ENCODE measurements at regions not wholly inside any gene's neighbourhood (a gene's known extent, or its start where the extent isn't known, plus 50 kb on each side); places are given as distances from the start of the nearest gene placed in this dataset.
"Not testable (repeated sequence)": the region's sequence is repeated elsewhere in the genome, so short reads cannot be mapped to it uniquely, and the experiment has no call there.

DNA sequence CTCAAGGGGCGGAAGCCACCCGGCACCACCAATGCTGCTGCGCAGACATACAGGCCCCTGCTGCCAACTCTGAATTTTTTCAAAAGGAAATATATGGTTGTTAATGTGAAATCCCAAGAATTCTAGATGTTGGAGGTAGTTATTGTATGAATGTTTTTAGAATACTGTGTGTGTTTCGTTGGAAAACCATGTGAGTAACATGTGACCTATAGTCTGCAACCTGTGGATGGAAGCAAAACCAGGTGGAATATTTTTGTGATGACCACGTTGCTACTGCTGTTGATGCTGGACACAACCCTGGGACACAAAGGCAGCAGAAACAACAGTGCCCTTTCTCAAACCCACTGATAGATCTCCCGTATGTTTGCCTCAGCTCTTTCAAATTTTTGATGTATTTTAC lies 376.3 kb upstream of the SALL1 start:
- DNase-seq (ENCODE audit: low read depth): no peak
- TF ChIP-seq, protein P1, sequence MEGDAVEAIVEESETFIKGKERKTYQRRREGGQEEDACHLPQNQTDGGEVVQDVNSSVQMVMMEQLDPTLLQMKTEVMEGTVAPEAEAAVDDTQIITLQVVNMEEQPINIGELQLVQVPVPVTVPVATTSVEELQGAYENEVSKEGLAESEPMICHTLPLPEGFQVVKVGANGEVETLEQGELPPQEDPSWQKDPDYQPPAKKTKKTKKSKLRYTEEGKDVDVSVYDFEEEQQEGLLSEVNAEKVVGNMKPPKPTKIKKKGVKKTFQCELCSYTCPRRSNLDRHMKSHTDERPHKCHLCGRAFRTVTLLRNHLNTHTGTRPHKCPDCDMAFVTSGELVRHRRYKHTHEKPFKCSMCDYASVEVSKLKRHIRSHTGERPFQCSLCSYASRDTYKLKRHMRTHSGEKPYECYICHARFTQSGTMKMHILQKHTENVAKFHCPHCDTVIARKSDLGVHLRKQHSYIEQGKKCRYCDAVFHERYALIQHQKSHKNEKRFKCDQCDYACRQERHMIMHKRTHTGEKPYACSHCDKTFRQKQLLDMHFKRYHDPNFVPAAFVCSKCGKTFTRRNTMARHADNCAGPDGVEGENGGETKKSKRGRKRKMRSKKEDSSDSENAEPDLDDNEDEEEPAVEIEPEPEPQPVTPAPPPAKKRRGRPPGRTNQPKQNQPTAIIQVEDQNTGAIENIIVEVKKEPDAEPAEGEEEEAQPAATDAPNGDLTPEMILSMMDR (conservative IDR thresholded peaks at IDR 0.05; ENCODE audit: low read depth, low read length): no peak
- no peak overlapping the region for H3K4me3 ChIP-seq (ENCODE audit: low read depth, low read length)

DNA sequence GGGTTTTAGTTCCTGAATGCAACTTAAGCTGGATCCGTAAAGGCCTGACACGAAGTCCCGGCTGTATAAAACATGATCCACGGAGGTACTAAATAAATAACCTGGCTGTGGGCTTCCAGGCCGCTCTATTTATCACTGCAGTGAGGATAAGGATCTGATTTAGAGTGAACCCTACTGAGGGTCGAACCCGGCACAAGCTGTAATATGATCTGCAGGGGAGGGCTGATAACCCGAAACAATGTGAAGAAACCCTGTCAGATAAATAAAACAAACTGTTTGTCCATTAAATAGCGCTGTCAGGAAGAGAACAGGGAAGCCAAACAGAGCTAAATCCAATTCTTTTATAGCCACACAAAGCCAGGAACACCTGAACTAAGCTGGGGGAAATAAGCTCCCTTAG lies 375.6 kb upstream of the SALL1 start:
- no peak overlapping the region for H3K4me3 ChIP-seq (ENCODE audit: low read depth, low read length)
- TF ChIP-seq, protein P1 (conservative IDR thresholded peaks at IDR 0.05; ENCODE audit: low read depth, low read length): no peak
- DNase-seq (ENCODE audit: low read depth): no peak

DNA sequence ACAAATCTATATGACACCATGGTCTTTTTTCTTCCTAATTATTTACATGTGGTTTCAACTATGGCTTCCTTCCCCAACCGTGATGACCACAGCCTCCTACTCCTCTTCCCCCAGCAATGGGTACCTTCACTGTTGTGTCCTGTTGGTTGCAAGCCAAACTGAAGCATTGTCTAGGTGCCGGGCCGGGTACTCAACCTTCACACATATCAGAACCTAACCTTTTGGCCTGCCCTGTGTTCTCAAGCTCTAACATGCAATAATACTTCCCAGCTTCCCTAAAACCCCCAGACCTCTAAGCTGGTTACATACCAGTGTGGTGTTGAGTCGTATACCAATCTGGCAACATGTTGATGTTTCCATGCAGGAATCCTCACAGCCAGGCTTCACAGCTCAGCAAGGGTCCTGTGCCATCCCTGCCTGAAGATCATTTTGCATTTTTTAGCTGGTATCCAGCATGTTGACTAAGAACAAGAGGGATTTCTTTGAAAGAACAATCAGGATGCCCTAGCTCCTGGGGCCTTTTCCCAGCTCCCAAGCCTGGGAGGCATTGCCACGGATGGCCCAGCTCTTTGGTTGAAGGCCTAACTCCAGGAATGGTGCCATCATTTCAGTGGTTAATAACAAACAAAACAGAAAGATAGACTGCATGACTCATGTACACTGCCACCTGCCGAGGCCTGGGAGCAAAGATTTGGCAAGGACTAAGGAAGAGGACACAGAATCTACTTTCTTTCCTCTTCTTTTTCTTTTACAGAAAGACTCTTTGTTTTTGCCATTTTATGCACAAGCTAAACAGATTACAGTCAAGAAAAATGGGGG lies 373.7 kb upstream of the SALL1 start:
- DNase-seq (ENCODE audit: low read depth): peak; percentile 76
- TF ChIP-seq, protein P1 (conservative IDR thresholded peaks at IDR 0.05; ENCODE audit: low read depth, low read length): peak; percentile 55
- H3K4me3 ChIP-seq (ENCODE audit: low read depth, low read length): no peak overlapping the region

DNA sequence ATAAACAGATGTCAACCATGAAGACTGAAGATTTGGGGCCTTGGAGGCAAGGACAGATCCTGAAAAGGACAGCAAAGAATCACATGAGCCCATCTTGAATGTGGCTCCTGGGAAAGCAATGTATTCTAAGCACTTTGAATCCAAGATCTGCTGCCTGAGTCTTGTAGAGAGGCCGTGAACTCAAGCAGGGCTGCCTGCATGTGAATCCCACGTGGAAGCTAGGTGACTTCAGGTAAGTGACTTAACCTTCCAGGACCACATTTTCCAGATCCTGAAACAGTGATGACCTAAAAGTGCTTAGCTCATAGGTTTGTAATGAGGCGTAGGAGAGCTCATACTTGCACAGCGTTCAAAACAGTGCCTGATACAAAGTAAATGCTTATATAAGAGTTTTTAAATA lies 373.0 kb upstream of the SALL1 start:
- TF ChIP-seq, protein P1 (conservative IDR thresholded peaks at IDR 0.05; ENCODE audit: low read depth, low read length): no peak
- no peak for DNase-seq (ENCODE audit: low read depth)
- no peak overlapping the region for H3K4me3 ChIP-seq (ENCODE audit: low read depth, low read length)

DNA sequence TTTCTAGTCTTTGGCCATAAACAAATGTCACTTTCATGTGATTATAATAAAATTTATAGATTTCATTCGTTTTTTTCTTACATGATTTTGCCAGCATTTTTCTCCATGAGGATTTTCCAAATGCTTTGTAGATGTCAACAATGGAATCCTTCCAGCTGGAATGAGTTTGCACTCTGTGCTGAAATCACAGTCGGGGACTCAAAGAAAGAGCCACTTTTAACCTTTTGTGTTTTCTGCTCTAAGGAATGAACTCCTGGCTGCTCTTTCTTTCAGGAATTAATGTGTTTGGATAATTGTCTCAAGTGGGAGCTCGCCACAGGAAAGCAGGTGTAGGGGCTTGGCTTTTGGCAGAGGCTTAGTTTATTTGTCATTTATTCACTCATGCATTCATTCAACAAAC lies 372.3 kb upstream of the SALL1 start:
- no peak overlapping the region for H3K4me3 ChIP-seq (ENCODE audit: low read depth, low read length)
- TF ChIP-seq, protein P1 (conservative IDR thresholded peaks at IDR 0.05; ENCODE audit: low read depth, low read length): no peak
- peak; percentile 46 for DNase-seq (ENCODE audit: low read depth)

DNA sequence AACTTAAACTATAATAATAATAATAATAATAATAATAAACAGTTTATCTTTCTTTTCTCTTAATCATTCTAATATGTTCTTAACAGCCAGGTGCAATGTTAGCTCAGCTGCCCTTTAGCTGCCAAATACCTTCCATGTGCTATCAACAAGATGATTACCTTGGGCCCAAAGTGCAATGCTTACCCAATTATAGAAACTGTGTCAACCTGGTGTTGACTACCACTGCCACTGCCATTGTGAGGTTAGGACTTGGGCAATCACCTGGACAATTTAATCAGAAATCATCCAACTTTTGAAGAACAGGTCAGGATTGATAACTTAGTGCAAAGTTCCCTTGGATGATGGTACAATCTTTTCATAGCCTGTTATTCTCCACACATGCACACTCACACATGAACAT lies 371.8 kb upstream of the SALL1 start:
- no peak for DNase-seq (ENCODE audit: low read depth)
- TF ChIP-seq, protein P1 (conservative IDR thresholded peaks at IDR 0.05; ENCODE audit: low read depth, low read length): no peak
- no peak overlapping the region for H3K4me3 ChIP-seq (ENCODE audit: low read depth, low read length)

DNA sequence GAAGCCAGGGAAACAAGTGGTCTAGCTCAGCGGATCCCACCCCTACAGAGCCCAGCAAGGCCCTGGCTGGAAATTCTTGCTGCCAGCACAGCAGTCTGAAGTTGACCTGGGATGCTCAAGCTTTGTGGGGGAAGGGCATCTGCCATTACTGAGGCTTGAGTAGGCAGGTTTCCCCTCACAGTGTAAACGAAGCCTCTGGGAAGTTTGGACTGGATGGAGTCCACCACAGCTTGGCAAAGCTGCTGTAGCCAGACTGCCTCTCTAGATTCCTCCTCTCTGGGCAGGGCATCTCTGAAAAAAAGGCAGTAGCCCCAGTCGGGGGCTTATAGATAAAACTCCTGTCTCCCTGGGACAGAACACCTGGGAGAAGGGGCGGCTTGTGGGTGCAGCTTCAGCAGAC lies 365.9 kb upstream of the SALL1 start:
- DNase-seq (ENCODE audit: low read depth): not testable (repeated sequence)

More for the DNA sequence above, 365.9 kb upstream of the SALL1 start:
- H3K4me3 ChIP-seq (ENCODE audit: low read depth, low read length): not testable (repeated sequence)

Data from epithelial cell of proximal tubule (primary cell).